HEK293T (cell line): ENCODE measurements at regions not wholly inside any gene's neighbourhood (a gene's known extent, or its start where the extent isn't known, plus 50 kb on each side); places are given as distances from the start of the nearest gene placed in this dataset.

ENCODE experiments used
- BHLHE40 ChIP-seq: fragments of 450-650 bp; IDR thresholded peaks from 2 replicates; pipeline ENCODE4 v1.6.1; 2016; ENCODE audit warnings: mild to moderate bottlenecking, moderate library complexity, borderline replicate concordance
- CTBP1 ChIP-seq: fragments of 450-650 bp; IDR thresholded peaks from 2 replicates; pipeline ENCODE4 v1.6.1; 2016; ENCODE audit warnings: borderline replicate concordance
- ELF4 ChIP-seq: fragments of 450-650 bp; IDR thresholded peaks from 2 replicates; pipeline ENCODE4 v1.6.1; 2017; ENCODE audit warnings: antibody characterized with exemption
- FOXA1 ChIP-seq: fragments of 450-650 bp; IDR thresholded peaks from 2 replicates; pipeline ENCODE4 v1.6.1; 2016; ENCODE audit warnings: mild to moderate bottlenecking
- FOXK2 ChIP-seq: fragments of 450-650 bp; IDR thresholded peaks from 2 replicates; pipeline ENCODE4 v1.6.1; 2016; ENCODE audit warnings: mild to moderate bottlenecking
- FOXM1 ChIP-seq: fragments of 450-650 bp; IDR thresholded peaks from 2 replicates; pipeline ENCODE4 v1.6.1; 2017; ENCODE audit warnings: mild to moderate bottlenecking, borderline replicate concordance
- L3MBTL2 ChIP-seq: fragments of 450-650 bp; conservative IDR thresholded peaks from 2 replicates; pipeline ENCODE4 v1.6.1; 2016; ENCODE audit warnings: mild to moderate bottlenecking
- LEF1 ChIP-seq: fragments of 450-650 bp; IDR thresholded peaks from 2 replicates; pipeline ENCODE4 v1.6.1; 2017; ENCODE audit warnings: mild to moderate bottlenecking, borderline replicate concordance
- SP1 ChIP-seq: fragments of 450-650 bp; IDR thresholded peaks from 2 replicates; pipeline ENCODE4 v1.6.1; 2017
- SUZ12 ChIP-seq: fragments of 450-650 bp; IDR thresholded peaks from 2 replicates; pipeline ENCODE4 v1.6.1; 2016; ENCODE audit warnings: mild to moderate bottlenecking
- TARDBP ChIP-seq: fragments of 450-650 bp; IDR thresholded peaks from 2 replicates; pipeline ENCODE4 v1.6.1; 2016
- ZNF384 ChIP-seq: fragments of 450-650 bp; IDR thresholded peaks from 2 replicates; pipeline ENCODE4 v1.6.1; 2016

GRCh38 chr4:114250439-114250891 lies 271.0 kb upstream of the ARSJ start:
- TF ChIP-seq FOXA1, result no peak
- no peak for TF ChIP-seq LEF1
- no peak for TF ChIP-seq FOXM1
- TF ChIP-seq SP1, result no peak
- TF ChIP-seq SUZ12, result no peak
- no peak for TF ChIP-seq TARDBP
- no peak for TF ChIP-seq BHLHE40
- no peak for TF ChIP-seq ZNF384
- no peak for TF ChIP-seq CTBP1
- TF ChIP-seq FOXK2, result no peak
- no peak for TF ChIP-seq ELF4
- no peak for TF ChIP-seq L3MBTL2
